Left ventricle myocardium superior (tissue), 1 donor: ENCODE measurements at regions not wholly inside any gene's neighbourhood (a gene's known extent, or its start where the extent isn't known, plus 50 kb on each side); places are given as distances from the start of the nearest gene placed in this dataset.
A peak's percentile ranks its signal among the peaks of the same experiment; 100 is the strongest.
"Not testable (repeated sequence)": the region's sequence is repeated elsewhere in the genome, so short reads cannot be mapped to it uniquely, and the experiment has no call there.

Experiments
- ATAC-seq: fragments of 200-7000 bp; cut with Tn5 transposase; one replicate; pipeline ENCODE4 v1.9.1; 2020; ENCODE audit warnings: mild to moderate bottlenecking, moderate library complexity
- DNase-seq: peaks from one replicate; pipeline ENCODE4 v3.0.0-alpha.2; 2020
- intact Hi-C: fragments of 100-400 bp; cut with micrococcal nuclease; formaldehyde crosslinking; loops from one replicate; pipeline ENCODE4 v1.11.0; 2022
- donor health status: DM: no; HTN: yes; CAD: no; lungs with severe emphysema.

- intact Hi-C loops = no loop called here
- DNase-seq = no peak
- no peak for ATAC-seq
Measured at GRCh38 chr5:16987776-16988175, 51.7 kb upstream of the MYO10 start.

DNA sequence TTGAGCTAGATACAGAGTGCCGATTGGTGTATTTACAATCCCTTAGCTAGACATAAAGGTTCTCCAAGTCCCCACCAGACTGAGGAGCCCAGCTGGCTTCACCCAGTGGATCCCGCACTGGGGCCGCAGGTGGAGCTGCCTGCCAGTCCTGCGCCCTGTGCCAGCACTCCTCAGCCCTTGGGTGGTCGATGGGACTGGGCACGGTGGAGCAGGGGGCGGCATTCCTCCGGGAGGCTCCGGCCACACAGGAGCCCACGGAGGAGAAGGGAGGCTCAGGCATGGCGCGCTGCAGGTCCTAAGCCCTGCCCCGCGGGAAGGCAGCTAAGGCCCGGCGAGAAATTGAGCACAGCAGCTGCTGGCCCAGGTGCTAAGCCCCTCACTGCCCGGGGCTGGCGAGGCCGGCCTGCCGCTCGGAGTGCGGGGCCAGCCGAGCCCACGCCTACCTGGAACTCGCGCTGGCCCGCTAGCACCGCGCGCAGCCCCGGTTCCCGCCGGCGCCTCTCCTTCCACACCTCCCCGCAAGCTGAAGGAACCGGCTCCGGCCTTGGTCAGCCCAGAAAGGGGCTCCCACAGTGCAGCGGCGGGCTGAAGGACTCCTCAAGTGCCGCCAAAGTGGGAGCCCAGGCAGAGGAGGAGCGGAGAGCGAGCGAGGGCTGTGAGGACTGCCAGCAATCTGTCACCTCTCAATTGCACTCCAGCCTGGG, 54.9 kb upstream of the MYO10 start:
- DNase-seq, intact Hi-C loops, ATAC-seq: not testable (repeated sequence)

GRCh38 chr5:16992006-16992405, 55.9 kb upstream of the MYO10 start:
- intact Hi-C loops = no loop called here
- ATAC-seq = no peak
- no peak for DNase-seq

GRCh38 chr5:16992444-16992843, 56.4 kb upstream of the MYO10 start:
- intact Hi-C loops = no loop called here
- ATAC-seq (no peak), DNase-seq (no peak)

GRCh38 chr5:16994565-16994964, 58.5 kb upstream of the MYO10 start:
- no peak for DNase-seq
- no peak for ATAC-seq
- intact Hi-C loops = no loop called here

GRCh38 chr5:16995372-16995771, 59.3 kb upstream of the MYO10 start:
- ATAC-seq = no peak
- intact Hi-C loops = no loop called here
- DNase-seq = no peak

- intact Hi-C loops = no loop called here
- DNase-seq (no peak), ATAC-seq (no peak)
Measured at GRCh38 chr5:17000291-17000939, 64.3 kb upstream of the MYO10 start.

GRCh38 chr5:17001428-17001827, 65.3 kb upstream of the MYO10 start:
- intact Hi-C loops = no loop called here
- DNase-seq = no peak

GRCh38 chr5:17004441-17005106, 68.5 kb upstream of the MYO10 start:
- intact Hi-C loops = no loop called here
- no peak for ATAC-seq
- DNase-seq = no peak

More at GRCh38 chr5:17001428-17001827, 65.3 kb upstream of the MYO10 start:
- ATAC-seq = no peak

- ATAC-seq (no peak), DNase-seq (no peak)
- intact Hi-C loops = no loop called here
Measured at GRCh38 chr5:17005107-17005828, 69.2 kb upstream of the MYO10 start.

DNA sequence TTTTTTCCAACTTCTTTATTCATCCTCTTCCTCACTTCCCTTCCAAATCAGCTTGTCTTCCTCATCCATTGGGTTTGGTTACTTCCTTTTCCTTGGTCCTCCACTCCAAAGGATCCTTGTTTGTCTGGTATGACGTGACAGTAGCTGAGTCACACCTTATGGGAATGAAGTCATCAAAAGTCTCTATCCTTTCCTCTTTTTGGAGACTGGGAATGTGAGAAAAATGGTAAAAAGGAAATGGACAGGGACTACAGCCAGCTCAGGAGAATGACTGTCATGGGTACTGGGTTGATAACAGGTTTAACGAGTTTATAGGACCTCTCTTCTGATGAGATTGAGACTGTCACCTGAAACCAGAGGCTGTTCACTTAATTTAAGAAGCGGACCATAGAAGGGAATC, 76.2 kb upstream of the MYO10 start:
- intact Hi-C loops = no loop called here
- ATAC-seq (no peak), DNase-seq (no peak)

- intact Hi-C loops = no loop called here
- ATAC-seq = no peak
Measured at GRCh38 chr5:17014686-17015085, 78.6 kb upstream of the MYO10 start.

DNA sequence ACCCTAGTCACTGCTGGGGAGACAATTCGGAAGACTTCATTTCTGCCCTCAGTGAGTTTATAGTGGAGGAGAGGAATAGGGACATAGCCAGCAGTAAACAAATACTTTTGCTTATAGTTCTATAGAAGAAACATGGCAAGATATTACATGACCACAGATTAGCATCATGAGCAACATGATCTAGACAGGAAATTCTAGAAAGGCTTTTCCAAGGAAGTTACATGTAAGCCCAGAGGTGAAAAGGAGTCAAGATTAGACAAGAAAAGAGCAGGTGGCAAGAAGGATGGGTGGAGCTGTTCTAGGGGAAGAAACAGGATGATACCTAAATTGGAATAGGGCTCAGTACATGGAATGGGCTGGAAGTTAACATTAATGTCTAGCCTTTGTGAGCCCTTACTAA, 82.8 kb upstream of the MYO10 start:
- no peak for DNase-seq
- no peak for ATAC-seq
- intact Hi-C loops = no loop called here

More at GRCh38 chr5:17014686-17015085, 78.6 kb upstream of the MYO10 start:
- no peak for DNase-seq

DNA sequence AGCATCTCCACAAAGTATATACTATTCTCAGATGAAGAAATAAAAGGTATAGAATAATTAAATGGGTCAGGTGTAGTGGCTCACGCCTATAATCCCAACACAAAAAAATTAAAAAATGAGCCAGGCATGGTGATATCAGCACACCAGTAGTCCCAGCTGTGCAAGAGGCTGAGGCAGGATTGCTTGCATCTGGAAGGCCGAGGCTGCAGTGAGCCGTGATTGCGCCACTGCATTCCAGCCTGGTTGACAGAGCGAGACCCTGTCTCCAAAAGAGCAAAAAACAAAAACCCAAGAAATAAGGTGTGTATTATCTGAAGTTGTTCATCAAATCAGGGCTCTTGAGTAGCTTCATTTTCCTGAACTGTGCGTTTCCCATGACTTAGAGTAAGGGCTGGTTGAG, 83.2 kb upstream of the MYO10 start:
- ATAC-seq = peak; percentile 62
- intact Hi-C loops = no loop called here
- peak; percentile 53 for DNase-seq

DNA sequence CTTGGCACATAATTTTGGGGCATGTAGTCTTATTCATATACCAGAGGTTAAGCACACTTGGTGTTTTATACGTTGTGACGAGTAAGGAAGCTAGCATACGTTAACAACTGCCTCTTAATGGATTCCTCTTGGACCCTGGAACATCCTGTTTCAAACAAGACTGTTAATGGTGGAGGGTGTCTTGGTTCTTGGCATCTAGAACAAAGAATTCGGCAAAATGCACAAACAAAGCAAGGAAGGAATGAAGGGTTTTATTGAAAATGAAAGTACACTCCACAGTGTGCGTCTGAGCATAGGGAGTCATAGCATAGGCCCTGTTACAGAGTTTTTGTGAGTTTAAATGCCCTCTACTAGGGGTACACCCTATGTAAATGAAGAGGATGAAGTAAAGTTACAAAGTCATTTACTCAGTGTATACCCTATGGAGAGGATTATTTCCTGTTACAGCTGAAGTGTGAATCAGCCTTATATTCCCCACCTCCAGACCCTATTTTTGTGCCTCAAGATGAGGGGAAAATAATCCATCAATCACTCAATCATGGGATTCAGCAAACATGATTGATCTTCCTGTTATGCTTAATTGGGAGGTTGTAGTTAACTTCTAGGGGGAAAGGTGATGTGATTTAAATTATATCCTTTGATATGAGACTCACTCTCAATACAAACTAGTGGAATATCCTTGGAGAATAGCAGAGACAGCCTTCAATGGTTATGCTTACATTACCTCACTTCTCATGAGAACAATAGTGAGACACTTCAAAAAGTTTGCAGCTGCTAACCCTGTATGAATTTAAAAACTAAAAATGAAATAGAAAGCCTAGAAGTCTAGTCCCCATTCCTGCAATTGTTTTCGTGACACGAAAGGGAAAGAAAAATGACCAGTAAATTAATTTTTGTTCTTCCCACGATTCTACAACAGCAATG, 84.9 kb upstream of the MYO10 start:
- intact Hi-C loops = no loop called here
- ATAC-seq = peak; percentile 29
- DNase-seq = no peak

- intact Hi-C loops = no loop called here
- ATAC-seq = no peak
- no peak for DNase-seq
Measured at GRCh38 chr5:17021602-17021932, 85.5 kb upstream of the MYO10 start.

DNA sequence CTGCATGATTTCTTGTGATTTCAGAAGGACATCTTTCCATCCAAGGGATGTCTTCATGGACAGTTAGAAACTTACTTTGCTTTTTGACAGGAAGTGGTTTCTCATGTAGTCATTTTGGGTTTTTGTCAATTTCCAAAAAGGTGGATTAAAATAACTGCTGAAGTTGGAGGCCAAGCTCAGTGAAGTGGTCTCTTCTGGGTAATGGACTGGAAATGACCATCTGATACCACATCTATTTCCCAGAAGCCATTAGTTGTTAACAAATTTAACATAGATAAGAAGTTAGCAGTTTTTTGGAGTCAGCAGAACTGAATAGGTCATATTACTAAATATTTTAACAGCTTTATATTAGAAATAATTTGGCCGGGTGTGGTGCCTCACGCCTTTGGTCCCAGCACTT, 86.2 kb upstream of the MYO10 start:
- ATAC-seq (no peak), DNase-seq (no peak)
- intact Hi-C loops = no loop called here

DNA sequence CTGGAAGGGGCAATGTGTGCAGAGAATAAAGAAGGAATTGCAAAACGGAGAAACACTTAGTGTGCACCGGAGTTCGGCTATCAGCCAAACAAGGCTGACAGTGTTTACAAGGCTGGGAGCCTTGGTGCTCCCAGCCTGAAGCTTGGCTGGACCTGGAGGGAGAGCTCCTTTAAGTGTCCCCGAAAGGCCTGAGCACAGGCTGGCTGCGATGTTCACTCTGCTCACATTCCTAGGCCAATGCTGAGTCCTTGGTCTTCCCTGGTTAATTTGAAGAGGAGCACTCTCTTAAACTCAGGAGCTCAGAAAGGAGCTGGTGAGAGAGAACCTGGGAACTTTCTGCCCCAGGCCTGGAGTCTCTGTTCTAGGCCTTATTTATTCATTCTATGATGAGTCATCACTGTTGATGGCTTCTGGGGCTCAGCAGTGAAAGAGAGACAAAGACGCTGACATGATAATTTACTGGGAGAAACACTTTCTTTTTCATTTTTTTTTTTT, 88.6 kb upstream of the MYO10 start:
- ATAC-seq = no peak
- DNase-seq = no peak
- intact Hi-C loops = no loop called here
